GM12878 (cell line): ENCODE measurements at regions not wholly inside any gene's neighbourhood (a gene's known extent, or its start where the extent isn't known, plus 50 kb on each side); places are given as distances from the start of the nearest gene placed in this dataset.
"Not testable (repeated sequence)": the region's sequence is repeated elsewhere in the genome, so short reads cannot be mapped to it uniquely, and the experiment has no call there.

Experiments
- ATAC-seq: fragments of 200-7000 bp; cut with Tn5 transposase; 3 replicates; pipeline ENCODE4 v1.9.1; 2020; ENCODE audit warnings: mild to moderate bottlenecking, moderate library complexity
- BruUV-seq: library from RNA; stranded (reverse); fragments of 400-500 nt; replicated peaks from 2 replicates; lab custom pipeline; 2021; lab: Mats Ljungman, UMichigan
- CTCF ChIA-PET: fragments of 300-600 bp; sonication (Branson Sonifier 250); formaldehyde crosslinking; extraction: SDS; loops from one replicate; lab custom pipeline; 2021; ENCODE audit warnings: inconsistent platforms; lab: Yijun Ruan, JAX
- POLR2A ChIA-PET: fragments of 350-600 bp; formaldehyde crosslinking; extraction: SDS; loops from one replicate; lab custom pipeline; 2021; ENCODE audit warnings: inconsistent platforms; lab: Charles Lee
- RAD21 ChIA-PET: fragments of 300-600 bp; sonication (Branson Sonifier 250); formaldehyde crosslinking; loops from one replicate; lab custom pipeline; 2023; ENCODE audit warnings: antibody characterized with exemption; ENCODE audit not compliant: unreplicated experiment; lab: Charles Lee
- SMC1A ChIA-PET: fragments of 300-600 bp; sonication (Branson Sonifier 250); formaldehyde crosslinking; loops from one replicate; lab custom pipeline; 2023; ENCODE audit not compliant: unreplicated experiment, uncharacterized antibody; lab: Charles Lee
- DNase-seq: peaks from one replicate; pipeline ENCODE4 v3.0.0-alpha.2; 2011; ENCODE audit warnings: low read depth, low spot score
- FAIRE-seq: peaks from 3 replicates; lab custom pipeline; 2011; peaks lifted over from hg19 to GRCh38; lab: Jason Lieb, UNC
- H2AFZ ChIP-seq: 2 replicates; pipeline ENCODE4 v1.6.0; 2011; ENCODE audit warnings: low read depth, low read length, control low read depth; ENCODE audit not compliant: control insufficient read depth
- H3K27ac ChIP-seq: 2 replicates; pipeline ENCODE4 v1.5.1; 2011; ENCODE audit warnings: control low read depth; ENCODE audit not compliant: control insufficient read depth, insufficient read depth
- H3K27me3 ChIP-seq, 2 experiments: replicated peaks in 1 of 2; 2 replicates each; pipeline versions ENCODE4 v1.6.0 to v1.6.1; 2011; ENCODE audit warnings: low read length in 1 of 2; ENCODE audit not compliant: control insufficient read depth in 2 of 2, insufficient read depth in 2 of 2
- H3K36me3 ChIP-seq, 2 experiments: 2 replicates each; pipeline ENCODE4 v1.5.1; 2011; ENCODE audit warnings: low read length in 1 of 2; ENCODE audit not compliant: control insufficient read depth in 2 of 2, insufficient read depth in 2 of 2
- H3K4me1 ChIP-seq: 2 replicates; pipeline ENCODE4 v1.6.1; 2011; ENCODE audit warnings: mild to moderate bottlenecking, low read length, moderate library complexity, mixed read lengths; ENCODE audit not compliant: control insufficient read depth, insufficient read depth
- H3K4me2 ChIP-seq: 2 replicates; pipeline ENCODE4 v1.6.0; 2011; ENCODE audit warnings: control low read depth; ENCODE audit not compliant: control insufficient read depth, insufficient read depth
- H3K4me3 ChIP-seq: fragments of 200-600 bp; sonication (generic); 2 replicates; pipeline ENCODE4 v1.5.1; 2016
- H3K79me2 ChIP-seq: 2 replicates; pipeline ENCODE4 v1.6.0; 2011; ENCODE audit warnings: low read length; ENCODE audit not compliant: control insufficient read depth, insufficient read depth
- H3K9ac ChIP-seq: 2 replicates; pipeline ENCODE4 v1.8.0; 2011; ENCODE audit warnings: low read length, control low read depth, mixed read lengths; ENCODE audit not compliant: control insufficient read depth, insufficient read depth
- H3K9me3 ChIP-seq: replicated peaks from 3 replicates; pipeline ENCODE4 v1.5.1; 2011; ENCODE audit warnings: mild to moderate bottlenecking, low read length; ENCODE audit not compliant: control insufficient read depth, insufficient read depth
- H4K20me1 ChIP-seq: 2 replicates; pipeline ENCODE4 v1.6.0; 2011; ENCODE audit not compliant: control insufficient read depth, insufficient read depth
- BCLAF1 ChIP-seq: fragments of 450-650 bp; IDR thresholded peaks from 2 replicates; pipeline ENCODE4 v1.6.1; 2017; ENCODE audit warnings: antibody characterized with exemption, mild to moderate bottlenecking, moderate library complexity
- E4F1 ChIP-seq: fragments of 450-650 bp; IDR thresholded peaks from 2 replicates; pipeline ENCODE4 v1.6.1; 2018; ENCODE audit warnings: borderline replicate concordance, mild to moderate bottlenecking; ENCODE audit not compliant: partially characterized antibody
- EZH2 ChIP-seq: IDR thresholded peaks from 2 replicates; pipeline ENCODE4 v1.6.1; 2012; ENCODE audit warnings: low read depth, mild to moderate bottlenecking, control low read depth, inconsistent platforms, low read length, borderline replicate concordance; ENCODE audit not compliant: control insufficient read depth
- FOS ChIP-seq: IDR thresholded peaks from 3 replicates; pipeline ENCODE4 v1.6.1; 2011; ENCODE audit warnings: borderline replicate concordance; ENCODE audit not compliant: insufficient read length; ENCODE audit errors: extremely low read depth
- JUND ChIP-seq: IDR thresholded peaks from 2 replicates; pipeline ENCODE4 v1.6.1; 2012; ENCODE audit warnings: low read depth, mild to moderate bottlenecking, low read length, improper control_type of control experiment, moderate library complexity
- NFIC ChIP-seq: IDR thresholded peaks from 2 replicates; pipeline ENCODE4 v1.6.1; 2012; ENCODE audit warnings: low read depth, mild to moderate bottlenecking, inconsistent platforms, low read length, moderate library complexity
- RB1 ChIP-seq: fragments of 450-650 bp; formaldehyde crosslinking; IDR thresholded peaks from 2 replicates; pipeline ENCODE4 v1.6.1; 2017; ENCODE audit warnings: mild to moderate bottlenecking, borderline replicate concordance
- SREBF1 ChIP-seq: IDR thresholded peaks from 2 replicates; pipeline ENCODE4 v1.6.1; 2012; ENCODE audit warnings: mild to moderate bottlenecking, low read length
- SUZ12 ChIP-seq: fragments of 200-600 bp; sonication (generic); IDR thresholded peaks from one replicate; pipeline ENCODE4 v1.6.1; 2018; ENCODE audit warnings: antibody characterized with exemption, mild to moderate bottlenecking; ENCODE audit not compliant: unreplicated experiment
- ZSCAN29 ChIP-seq: fragments of 450-650 bp; IDR thresholded peaks from 2 replicates; pipeline ENCODE4 v1.6.1; 2017; ENCODE audit warnings: mild to moderate bottlenecking, moderate library complexity
- WGBS: methylation state at CpG from one replicate; pipeline ENCODE4 v1.1.6; 2016; ENCODE audit warnings: low lambda C conversion rate; ENCODE audit not compliant: insufficient replicate concordance, insufficient coverage; ENCODE audit errors: missing lambda C conversion rate; 5-methylcytosine and 5-hydroxymethylcytosine counted together
- in situ Hi-C: fragments of 300-500 bp; cut with MboI; formaldehyde crosslinking; loops from 9 replicates; pipeline ENCODE4 v1.14.3; 2018; ENCODE audit warnings: mixed read lengths
- intact Hi-C: fragments of 100-400 bp; cut with micrococcal nuclease; formaldehyde crosslinking; loops from one replicate; pipeline ENCODE4 v1.14.2; 2022; ENCODE audit not compliant: unreplicated experiment
- TF ChIP-seq, protein P1 (sequence below): IDR thresholded peaks from 2 replicates; pipeline ENCODE4 v1.6.1; 2012; ENCODE audit warnings: low read depth, low read length, improper control_type of control experiment

- H3K79me2 ChIP-seq, H3K4me3 ChIP-seq, DNase-seq, H3K36me3 ChIP-seq, SMC1A ChIA-PET, FAIRE-seq, H4K20me1 ChIP-seq, H3K4me2 ChIP-seq, intact Hi-C loops, ATAC-seq, H3K9me3 ChIP-seq, CTCF ChIA-PET, RAD21 ChIA-PET, H3K9ac ChIP-seq, in situ Hi-C loops, H3K27me3 ChIP-seq, BruUV-seq, H2AFZ ChIP-seq, H3K4me1 ChIP-seq, H3K27ac ChIP-seq: not testable (repeated sequence)
- POLR2A ChIA-PET, result interaction anchor here (0.6 kb wide), 1 partner anchor 277 kb away, joined by 3 read pairs; no protein-coding TSS in a partner anchor
- 37% methylated on average over 4 of the region's 4 CpGs for WGBS
These were observed 140.3 kb upstream of the OSMR start for GRCh38 chr5:38705529-38705928.

- Histone ChIP-seq H3K4me3 (no peak overlapping the region), H3K9me3 (no peaks in the 10 kb centered on the region), H3K4me1 (no peaks in the 10 kb centered on the region), H2AFZ (no peak overlapping the region), H3K27me3 (no peaks in the 10 kb centered on the region), H3K9ac (no peak overlapping the region), H4K20me1 (no peaks in the 10 kb centered on the region), H3K27ac (no peak overlapping the region), H3K36me3 (no peaks in the 10 kb centered on the region), H3K79me2 (no peaks in the 10 kb centered on the region), H3K4me2 (no peak overlapping the region)
- ATAC-seq (no peak), FAIRE-seq (no peak), DNase-seq (no peak)
- SMC1A ChIA-PET, result interaction anchor here (1.3 kb wide), 1 partner anchor 9 kb away, joined by 4 read pairs; no protein-coding TSS in a partner anchor
- POLR2A ChIA-PET, result no interaction called here
- 4% methylated on average over 3 of the region's 3 CpGs for WGBS
- BruUV-seq, result no TSS peak
- RAD21 ChIA-PET, result no interaction called here
- intact Hi-C loops (no loop called here), in situ Hi-C loops (no loop called here)
- CTCF ChIA-PET, result no interaction called here
- TF ChIP-seq RB1 (no peak), NFIC (no peak), JUND (no peak), FOS (no peak), EZH2 (no peak), ZSCAN29 (no peak), SUZ12 (no peak), BCLAF1 (no peak), E4F1 (no peak), SREBF1 (no peak)
- TF ChIP-seq, protein P1, sequence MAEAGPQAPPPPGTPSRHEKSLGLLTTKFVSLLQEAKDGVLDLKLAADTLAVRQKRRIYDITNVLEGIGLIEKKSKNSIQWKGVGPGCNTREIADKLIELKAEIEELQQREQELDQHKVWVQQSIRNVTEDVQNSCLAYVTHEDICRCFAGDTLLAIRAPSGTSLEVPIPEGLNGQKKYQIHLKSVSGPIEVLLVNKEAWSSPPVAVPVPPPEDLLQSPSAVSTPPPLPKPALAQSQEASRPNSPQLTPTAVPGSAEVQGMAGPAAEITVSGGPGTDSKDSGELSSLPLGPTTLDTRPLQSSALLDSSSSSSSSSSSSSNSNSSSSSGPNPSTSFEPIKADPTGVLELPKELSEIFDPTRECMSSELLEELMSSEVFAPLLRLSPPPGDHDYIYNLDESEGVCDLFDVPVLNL, result no peak
These were observed 139.4 kb upstream of the OSMR start for GRCh38 chr5:38706376-38706775.
